ENCODE measurements at regions not wholly inside any gene's neighbourhood (a gene's known extent, or its start where the extent isn't known, plus 50 kb on each side); places are given as distances from the start of the nearest gene placed in this dataset.
A peak's percentile ranks its signal among the peaks of the same experiment; 100 is the strongest.

- POLR2A ChIA-PET (ENCODE audit: partially characterized antibody): no interaction called here
These were observed 197.7 kb downstream of the SNX10 start for GRCh38 chr7:26489391-26489790.

DNA sequence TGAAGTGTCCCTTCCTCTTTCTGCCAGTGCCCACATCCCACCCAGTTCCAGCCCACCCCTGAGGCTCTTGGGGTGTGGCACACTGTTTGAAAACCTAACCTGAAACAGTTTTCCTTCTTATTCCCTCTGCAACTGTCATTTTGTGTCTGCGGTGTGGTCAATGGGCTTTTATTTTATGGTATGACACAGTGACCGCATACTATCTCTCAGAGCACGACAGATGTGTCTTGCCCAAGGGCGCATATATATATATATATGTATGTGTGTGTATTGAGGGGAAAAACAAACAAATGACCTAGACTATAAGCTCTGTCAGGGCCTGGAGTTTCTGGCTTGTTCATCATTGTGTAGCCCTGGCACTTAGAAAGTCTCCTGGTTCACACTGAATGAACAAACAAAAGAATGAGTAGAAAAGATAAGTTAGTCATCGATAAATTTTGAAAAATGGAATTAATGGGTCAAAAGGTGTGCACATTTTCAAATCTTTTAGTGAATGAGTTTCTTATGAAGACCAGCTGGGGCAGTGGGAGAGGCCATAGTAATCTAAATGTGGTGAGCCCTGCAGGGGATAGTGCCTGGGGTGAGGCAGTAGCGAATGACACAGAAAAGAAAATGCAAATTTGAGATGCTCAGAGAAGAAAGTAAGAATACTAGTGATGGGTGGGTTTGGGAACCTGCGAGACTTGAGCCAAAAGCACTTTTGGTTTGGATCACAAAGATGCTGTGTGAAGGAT is 198.4 kb downstream of the SNX10 start:
- Histone ChIP-seq H3K9me3 (ENCODE audit: control insufficient read depth in 1 of 2, low read length in 2 of 2) (no peaks in the 10 kb centered on the region), H3K4me1 (ENCODE audit: insufficient read depth, low read length) (no peaks in the 10 kb centered on the region), H3K27me3 (ENCODE audit: insufficient read depth, low read length) (no peaks in the 10 kb centered on the region), H3K4me3 (ENCODE audit: low read length in 2 of 2) (no peak overlapping the region), H3K27ac (ENCODE audit: low read depth, low read length) (no peak overlapping the region), H3K36me3 (ENCODE audit: insufficient read depth, low read length) (no peaks in the 10 kb centered on the region)
- POLR2A ChIA-PET (ENCODE audit: partially characterized antibody): no interaction called here
- H3K9me3 Mint-ChIP-seq: no peaks in the 10 kb centered on the region
- H3K27ac Mint-ChIP-seq: no peak overlapping the region
- H3K27me3 Mint-ChIP-seq: peaks cover 11 to 12% of the 10 kb centered on the region in 2 donors
- intact Hi-C loops (cut with micrococcal nuclease): no loop called here
- no peak for DNase-seq
- no peaks in the 10 kb centered on the region for H3K36me3 Mint-ChIP-seq
- CTCF ChIA-PET (ENCODE audit: partially characterized antibody): interaction anchor here (0.5 to 2.2 kb wide), 2 partner anchors 11 to 418 kb away, joined by 4 to 8 read pairs; no protein-coding TSS in a partner anchor
- no peaks in the 10 kb centered on the region for H3K4me1 Mint-ChIP-seq
- no peak overlapping the region for H3K4me3 Mint-ChIP-seq

More at GRCh38 chr7:26489391-26489790, 197.7 kb downstream of the SNX10 start:
- Mint-ChIP-seq H3K9me3 (no peaks in the 10 kb centered on the region), H3K36me3 (no peaks in the 10 kb centered on the region), H3K4me1 (no peaks in the 10 kb centered on the region), H3K27ac (no peak overlapping the region), H3K27me3 (peaks cover 12 to 15% of the 10 kb centered on the region in 2 donors), H3K4me3 (no peak overlapping the region)
- DNase-seq: no peak
- CTCF ChIA-PET (ENCODE audit: partially characterized antibody): no interaction called here
- H3K4me3 ChIP-seq (ENCODE audit: low read length in 2 of 2): no peak overlapping the region
- no peaks in the 10 kb centered on the region for H3K27me3 ChIP-seq (ENCODE audit: insufficient read depth, low read length)
- intact Hi-C loops (cut with micrococcal nuclease): no loop called here
- no peak overlapping the region for H3K27ac ChIP-seq (ENCODE audit: low read depth, low read length)
- no peaks in the 10 kb centered on the region for H3K9me3 ChIP-seq (ENCODE audit: control insufficient read depth in 1 of 2, low read length in 2 of 2)
- no peaks in the 10 kb centered on the region for H3K4me1 ChIP-seq (ENCODE audit: insufficient read depth, low read length)
- no peaks in the 10 kb centered on the region for H3K36me3 ChIP-seq (ENCODE audit: insufficient read depth, low read length)

DNA sequence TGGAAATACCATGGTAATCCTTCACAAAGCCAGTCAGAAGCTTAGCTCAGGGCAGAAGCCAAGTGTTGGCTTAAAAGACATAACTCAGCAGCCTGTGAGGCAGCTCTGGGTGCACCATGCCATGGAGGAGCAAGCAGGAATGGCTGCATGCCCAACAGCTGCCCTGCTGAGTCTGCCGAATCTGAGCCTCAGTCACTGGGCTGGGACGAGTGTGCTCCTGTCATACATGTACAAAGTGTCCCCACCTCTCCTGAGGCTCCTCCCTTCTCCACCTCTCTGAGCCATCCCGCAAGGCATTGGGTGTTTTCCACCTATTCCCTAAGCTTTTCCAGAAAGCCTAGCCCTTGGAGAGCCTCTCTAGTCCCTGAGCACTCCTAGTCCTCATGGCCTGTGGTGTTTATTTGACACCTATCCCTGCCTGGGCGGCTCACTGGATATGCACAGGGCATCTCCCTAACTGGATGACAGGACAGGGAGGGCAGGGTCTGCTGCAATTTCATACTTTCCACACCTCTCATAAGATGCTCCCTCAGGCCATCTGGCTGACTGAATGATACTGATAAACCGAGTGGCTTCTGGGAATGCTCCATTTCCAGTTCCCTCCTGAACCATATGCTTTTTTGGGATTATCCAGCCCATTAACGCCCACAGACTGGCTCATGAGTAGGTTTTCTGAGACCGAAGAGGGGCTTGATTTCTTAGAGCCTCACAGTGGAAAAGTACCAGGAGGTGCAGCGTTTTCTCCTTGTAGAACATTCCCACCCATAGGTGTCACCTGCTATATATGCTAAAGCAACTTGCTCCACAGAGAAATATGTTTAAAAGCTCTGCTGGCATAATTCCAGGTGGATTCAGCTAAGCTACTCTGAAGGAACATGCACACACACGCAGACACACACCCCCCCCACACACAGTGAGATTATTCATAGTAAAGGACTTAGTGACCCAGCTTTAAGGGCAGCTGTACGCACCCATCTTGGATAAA is 199.3 kb downstream of the SNX10 start:
- no peak for DNase-seq
- Histone ChIP-seq H3K27me3 (ENCODE audit: insufficient read depth, low read length) (no peaks in the 10 kb centered on the region), H3K4me3 (ENCODE audit: low read length in 2 of 2) (no peak overlapping the region), H3K36me3 (ENCODE audit: insufficient read depth, low read length) (no peaks in the 10 kb centered on the region), H3K9me3 (ENCODE audit: control insufficient read depth in 1 of 2, low read length in 2 of 2) (no peaks in the 10 kb centered on the region), H3K4me1 (ENCODE audit: insufficient read depth, low read length) (no peaks in the 10 kb centered on the region), H3K27ac (ENCODE audit: low read depth, low read length) (no peak overlapping the region)
- intact Hi-C loops (cut with micrococcal nuclease): no loop called here
- ChIA-PET POLR2A (ENCODE audit: partially characterized antibody) (no interaction called here), CTCF (ENCODE audit: partially characterized antibody) (interaction anchor here (2.2 kb wide), 1 partner anchor 10 kb away, joined by 8 read pairs; no protein-coding TSS in a partner anchor)
- no peak overlapping the region for H3K4me3 Mint-ChIP-seq
- H3K27me3 Mint-ChIP-seq: peaks cover 8 to 12% of the 10 kb centered on the region in 2 donors
- no peaks in the 10 kb centered on the region for H3K36me3 Mint-ChIP-seq
- no peaks in the 10 kb centered on the region for H3K4me1 Mint-ChIP-seq
- H3K9me3 Mint-ChIP-seq: no peaks in the 10 kb centered on the region
- no peak overlapping the region for H3K27ac Mint-ChIP-seq

GRCh38 chr7:26492816-26493215 is 201.2 kb downstream of the SNX10 start:
- no peak for DNase-seq
- Histone ChIP-seq H3K4me3 (ENCODE audit: low read length in 2 of 2) (no peak overlapping the region), H3K9me3 (ENCODE audit: control insufficient read depth in 1 of 2, low read length in 2 of 2) (no peaks in the 10 kb centered on the region), H3K36me3 (ENCODE audit: insufficient read depth, low read length) (no peaks in the 10 kb centered on the region), H3K4me1 (ENCODE audit: insufficient read depth, low read length) (no peaks in the 10 kb centered on the region), H3K27me3 (ENCODE audit: insufficient read depth, low read length) (no peaks in the 10 kb centered on the region), H3K27ac (ENCODE audit: low read depth, low read length) (no peak overlapping the region)
- H3K9me3 Mint-ChIP-seq: no peaks in the 10 kb centered on the region
- H3K27ac Mint-ChIP-seq: no peak overlapping the region
- POLR2A ChIA-PET (ENCODE audit: partially characterized antibody): no interaction called here
- no peaks in the 10 kb centered on the region for H3K36me3 Mint-ChIP-seq
- intact Hi-C loops (cut with micrococcal nuclease): no loop called here
- CTCF ChIA-PET (ENCODE audit: partially characterized antibody): interaction anchor here (2.2 kb wide), 1 partner anchor 8 kb away, joined by 8 read pairs; no protein-coding TSS in a partner anchor
- H3K27me3 Mint-ChIP-seq: peaks cover 8 to 12% of the 10 kb centered on the region in 2 donors
- no peaks in the 10 kb centered on the region for H3K4me1 Mint-ChIP-seq
- H3K4me3 Mint-ChIP-seq: no peak overlapping the region

DNA sequence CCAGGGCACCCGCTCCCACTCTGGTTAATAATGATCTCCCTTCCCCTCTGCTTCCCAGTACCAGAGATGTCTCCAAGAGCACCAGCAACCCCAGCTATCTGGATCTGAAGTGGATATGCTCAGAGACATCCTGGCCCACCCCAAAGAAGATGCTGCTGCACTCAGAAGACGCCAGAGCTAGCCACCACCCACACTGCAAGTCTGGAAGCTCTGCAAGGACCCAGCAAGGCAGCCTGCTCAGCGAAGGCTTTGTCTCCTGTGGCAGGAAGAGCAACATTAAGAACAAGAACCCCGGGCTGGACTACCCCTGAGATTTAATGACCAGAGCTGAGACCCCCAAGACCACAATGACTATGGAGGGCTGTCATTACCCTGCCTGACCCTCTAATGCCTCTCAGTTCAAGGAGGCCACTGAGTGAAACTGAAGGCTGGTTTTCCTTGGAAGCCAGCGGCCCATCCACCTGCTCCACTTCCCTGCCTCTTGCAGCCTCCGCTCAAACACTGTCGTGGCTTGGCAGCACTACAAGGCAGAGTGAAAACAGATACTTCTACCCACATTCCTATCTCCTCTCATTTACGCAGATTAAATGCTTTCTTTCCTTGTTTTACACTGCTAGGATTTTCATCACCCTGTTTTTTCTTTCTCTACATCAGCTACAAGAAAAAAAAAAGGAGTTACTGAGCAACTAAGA is 202.2 kb downstream of the SNX10 start:
- no peak for DNase-seq
- no peak overlapping the region for H3K27ac Mint-ChIP-seq
- CTCF ChIA-PET (ENCODE audit: partially characterized antibody): interaction anchor here (1.3 kb wide), 1 partner anchor 9 kb away, joined by 3 read pairs; no protein-coding TSS in a partner anchor

DNA sequence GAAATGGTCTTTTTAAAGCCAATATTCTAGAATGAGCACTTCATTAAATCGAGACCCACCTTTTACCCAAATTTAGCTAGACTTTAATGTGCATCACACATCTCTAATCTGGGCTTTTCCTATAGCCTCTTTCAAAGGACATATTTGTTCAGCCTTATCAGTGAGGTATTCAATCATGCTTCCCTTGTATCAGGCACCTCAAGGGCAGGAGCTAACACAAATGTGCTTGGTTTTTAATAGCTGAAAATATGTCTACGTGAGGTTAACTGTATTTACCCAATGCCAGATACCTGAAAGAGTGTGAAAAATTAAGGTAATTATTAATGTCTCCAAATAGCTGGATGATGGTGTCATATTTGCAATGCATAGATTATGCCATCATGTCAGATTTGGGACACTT is 203.9 kb downstream of the SNX10 start:
- Histone ChIP-seq H3K36me3 (ENCODE audit: insufficient read depth, low read length) (no peaks in the 10 kb centered on the region), H3K9me3 (ENCODE audit: control insufficient read depth in 1 of 2, low read length in 2 of 2) (no peaks in the 10 kb centered on the region), H3K4me3 (ENCODE audit: low read length in 2 of 2) (no peak overlapping the region), H3K27me3 (ENCODE audit: insufficient read depth, low read length) (no peaks in the 10 kb centered on the region), H3K4me1 (ENCODE audit: insufficient read depth, low read length) (no peaks in the 10 kb centered on the region), H3K27ac (ENCODE audit: low read depth, low read length) (no peak overlapping the region)
- POLR2A ChIA-PET (ENCODE audit: partially characterized antibody): no interaction called here
- no peaks in the 10 kb centered on the region for H3K4me1 Mint-ChIP-seq
- intact Hi-C loops (cut with micrococcal nuclease): no loop called here
- no peak overlapping the region for H3K4me3 Mint-ChIP-seq
- no peak for DNase-seq
- no peaks in the 10 kb centered on the region for H3K9me3 Mint-ChIP-seq
- peak overlapping the region in 1 of 7 donors; percentile 59 for H3K27ac Mint-ChIP-seq
- H3K27me3 Mint-ChIP-seq: peaks cover 3 to 7% of the 10 kb centered on the region in 2 donors
- no peaks in the 10 kb centered on the region for H3K36me3 Mint-ChIP-seq
- CTCF ChIA-PET (ENCODE audit: partially characterized antibody): interaction anchor here (1.1 to 1.2 kb wide), 2 partner anchors 11 to 12 kb away, joined by 3 to 4 read pairs; no protein-coding TSS in a partner anchor

More for the DNA sequence above, 202.2 kb downstream of the SNX10 start:
- H3K4me3 Mint-ChIP-seq: no peak overlapping the region
- Histone ChIP-seq H3K4me3 (ENCODE audit: low read length in 2 of 2) (no peak overlapping the region), H3K27ac (ENCODE audit: low read depth, low read length) (no peak overlapping the region), H3K36me3 (ENCODE audit: insufficient read depth, low read length) (no peaks in the 10 kb centered on the region), H3K9me3 (ENCODE audit: control insufficient read depth in 1 of 2, low read length in 2 of 2) (no peaks in the 10 kb centered on the region), H3K27me3 (ENCODE audit: insufficient read depth, low read length) (no peaks in the 10 kb centered on the region), H3K4me1 (ENCODE audit: insufficient read depth, low read length) (no peaks in the 10 kb centered on the region)
- H3K27me3 Mint-ChIP-seq: peaks cover 5 to 12% of the 10 kb centered on the region in 2 donors
- POLR2A ChIA-PET (ENCODE audit: partially characterized antibody): no interaction called here
- no peaks in the 10 kb centered on the region for H3K9me3 Mint-ChIP-seq
- no peaks in the 10 kb centered on the region for H3K36me3 Mint-ChIP-seq
- intact Hi-C loops (cut with micrococcal nuclease): no loop called here
- H3K4me1 Mint-ChIP-seq: no peaks in the 10 kb centered on the region
